ENCODE measurements at regions not wholly inside any gene's neighbourhood (a gene's known extent, or its start where the extent isn't known, plus 50 kb on each side); places are given as distances from the start of the nearest gene placed in this dataset.
"Not testable (repeated sequence)": the region's sequence is repeated elsewhere in the genome, so short reads cannot be mapped to it uniquely, and the experiment has no call there.

- DNase-seq (ENCODE audit: extremely low read depth in 1 of 2, low read depth in 1 of 2), result no peak
Observed at GRCh38 chr1:224791362-224791941, 138.0 kb upstream of the DNAH14 start.

- DNase-seq (ENCODE audit: extremely low read depth in 1 of 2, low read depth in 1 of 2), result no peak
Observed at GRCh38 chr1:224795591-224795990, 133.9 kb upstream of the DNAH14 start.

GRCh38 chr1:224799083-224799482 lies 130.4 kb upstream of the DNAH14 start:
- DNase-seq (ENCODE audit: extremely low read depth in 1 of 2, low read depth in 1 of 2), result no peak

DNA sequence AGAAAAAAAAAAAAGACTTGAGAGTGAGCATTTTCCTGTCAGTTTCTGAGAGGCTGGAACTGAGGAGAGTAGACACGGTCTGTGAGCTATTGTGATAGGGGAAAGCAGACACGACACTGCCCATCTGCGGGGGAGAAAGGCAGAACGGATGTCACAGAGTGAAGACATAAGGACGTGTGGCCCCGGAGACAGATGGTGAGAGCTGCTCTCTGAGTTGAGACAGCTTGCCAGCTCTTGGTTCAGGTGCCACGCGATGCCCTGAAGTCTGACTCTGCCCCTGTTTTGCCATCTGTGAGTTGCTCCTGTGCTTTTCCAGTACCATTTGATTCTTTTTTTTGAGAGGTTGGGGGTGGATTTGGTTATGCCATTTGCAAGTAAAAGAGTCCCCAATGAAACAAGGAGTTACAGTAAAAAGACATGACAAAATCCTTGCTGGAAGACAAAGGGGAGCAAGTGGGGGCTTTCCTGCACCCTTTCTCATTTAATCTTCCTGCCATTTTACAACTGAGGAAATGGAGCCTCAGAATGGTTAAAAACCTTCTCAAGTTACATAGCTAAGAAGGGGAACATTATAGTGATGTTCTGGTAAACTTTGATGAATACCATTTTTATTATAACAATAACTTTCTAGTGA lies 128.9 kb upstream of the DNAH14 start:
- DNase-seq (ENCODE audit: extremely low read depth in 1 of 2, low read depth in 1 of 2), result no peak

- no peak for DNase-seq (ENCODE audit: extremely low read depth in 1 of 2, low read depth in 1 of 2)
Observed at GRCh38 chr1:224801844-224802490, 127.5 kb upstream of the DNAH14 start.

GRCh38 chr1:224802617-224803016 lies 126.9 kb upstream of the DNAH14 start:
- DNase-seq (ENCODE audit: extremely low read depth in 1 of 2, low read depth in 1 of 2), result no peak

GRCh38 chr1:224804220-224804619 lies 125.3 kb upstream of the DNAH14 start:
- no peak for DNase-seq (ENCODE audit: extremely low read depth in 1 of 2, low read depth in 1 of 2)

DNA sequence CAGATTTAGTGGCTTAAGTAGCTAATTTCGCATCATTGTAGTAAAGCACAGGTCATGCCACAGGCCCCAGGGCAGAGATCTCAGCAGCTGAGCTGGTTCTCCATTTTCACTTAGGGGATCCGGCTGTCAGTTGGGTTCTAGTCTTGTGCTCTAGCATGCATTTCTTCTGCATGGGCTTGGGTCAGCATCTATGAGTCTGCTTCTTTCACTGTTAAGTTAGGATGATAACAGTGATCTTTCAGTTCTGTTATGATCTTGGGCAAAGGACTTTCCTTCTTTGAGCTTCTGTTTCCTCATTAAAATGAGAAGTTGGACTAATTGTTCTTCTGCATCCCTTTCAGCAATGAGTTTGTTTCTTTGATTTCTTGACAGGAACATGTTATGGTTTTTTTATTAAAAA lies 123.6 kb upstream of the DNAH14 start:
- DNase-seq (ENCODE audit: extremely low read depth in 1 of 2, low read depth in 1 of 2), result no peak

DNA sequence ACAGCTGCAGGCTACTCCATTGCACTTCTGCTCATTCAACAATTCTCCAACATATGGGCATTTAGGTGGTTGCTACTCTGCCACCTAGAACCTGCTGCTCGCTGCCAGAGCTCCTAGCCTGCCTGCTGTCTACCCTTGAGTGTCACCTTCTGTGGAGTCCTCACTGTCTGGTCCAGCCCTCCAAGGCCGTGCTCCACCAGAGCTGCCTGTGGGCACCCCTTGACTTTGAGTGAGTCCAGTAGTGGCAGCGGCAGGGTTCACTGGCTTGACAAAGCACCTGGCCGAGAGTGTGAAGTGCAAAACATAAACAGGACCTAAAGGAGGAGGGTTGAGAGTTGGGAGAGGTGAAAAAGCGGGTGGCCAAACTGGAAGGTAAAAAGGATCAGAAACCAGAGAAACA lies 120.3 kb upstream of the DNAH14 start:
- no peak for DNase-seq (ENCODE audit: extremely low read depth in 1 of 2, low read depth in 1 of 2)

- DNase-seq (ENCODE audit: extremely low read depth in 1 of 2, low read depth in 1 of 2), result no peak
Observed at GRCh38 chr1:224809613-224810012, 119.9 kb upstream of the DNAH14 start.

DNA sequence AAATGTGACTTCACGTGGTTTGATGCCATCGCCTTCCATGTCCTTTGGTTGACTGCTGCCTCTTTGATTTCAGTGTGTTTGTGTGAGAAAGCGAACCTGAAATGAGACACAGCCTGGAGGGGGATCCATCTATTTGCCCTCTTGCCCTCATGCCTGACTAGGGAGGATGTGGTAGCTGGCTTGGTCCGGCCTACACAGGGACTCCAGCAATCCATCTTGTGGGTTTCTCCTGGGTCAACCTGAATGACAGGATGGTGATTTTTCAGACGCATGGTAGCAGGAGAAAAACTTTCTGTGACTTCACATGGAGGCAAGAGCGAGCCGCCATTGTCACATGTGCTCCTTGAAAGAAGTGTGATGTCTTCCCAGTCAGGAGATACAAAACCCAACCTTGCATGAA lies 117.9 kb upstream of the DNAH14 start:
- DNase-seq (ENCODE audit: extremely low read depth in 1 of 2, low read depth in 1 of 2), result no peak

DNA sequence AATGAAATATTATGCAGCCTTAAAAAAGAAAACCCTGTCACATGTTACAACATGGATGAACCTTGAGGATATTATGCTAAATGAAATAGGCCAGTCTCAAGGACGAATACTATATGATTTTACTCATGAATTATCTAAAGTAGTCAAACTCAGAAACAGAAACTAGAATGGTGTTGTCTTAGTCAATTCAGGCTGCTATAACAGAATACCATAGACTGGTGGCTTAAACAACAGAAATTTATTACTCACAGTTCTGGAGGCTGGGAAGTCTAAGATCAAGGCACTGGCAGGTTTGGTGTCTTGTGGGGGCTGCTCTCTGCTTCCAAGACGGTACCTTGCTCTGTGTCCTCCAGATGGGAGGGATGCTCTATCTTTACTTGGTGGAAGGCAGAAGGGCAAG lies 113.8 kb upstream of the DNAH14 start:
- DNase-seq (ENCODE audit: extremely low read depth in 1 of 2, low read depth in 1 of 2), result no peak

DNA sequence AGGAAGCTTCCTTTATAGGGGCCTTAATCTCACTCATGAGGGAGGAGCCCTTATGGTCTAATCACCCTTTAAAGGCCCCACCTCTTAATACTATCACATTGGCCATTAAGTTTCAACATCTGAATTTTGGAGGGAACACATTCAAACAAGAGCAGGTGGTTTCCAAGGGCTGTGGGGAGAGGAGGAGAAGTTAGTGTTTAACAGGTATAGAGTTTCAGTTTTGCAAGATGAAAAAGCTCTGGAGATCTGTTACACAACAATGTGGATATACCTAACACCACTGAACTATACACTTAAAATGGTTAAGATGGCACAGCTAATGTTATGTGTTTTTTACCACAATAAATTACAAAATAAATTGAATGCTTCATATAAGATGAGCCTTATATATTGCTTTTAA lies 113.4 kb upstream of the DNAH14 start:
- DNase-seq (ENCODE audit: extremely low read depth in 1 of 2, low read depth in 1 of 2), result no peak

- DNase-seq (ENCODE audit: extremely low read depth in 1 of 2, low read depth in 1 of 2), result no peak
Observed at GRCh38 chr1:224817382-224817781, 112.1 kb upstream of the DNAH14 start.

GRCh38 chr1:224819861-224820260 lies 109.6 kb upstream of the DNAH14 start:
- DNase-seq (ENCODE audit: extremely low read depth in 1 of 2, low read depth in 1 of 2), result no peak

- DNase-seq (ENCODE audit: extremely low read depth in 1 of 2, low read depth in 1 of 2), result no peak
Observed at GRCh38 chr1:224820341-224820740, 109.1 kb upstream of the DNAH14 start.

DNA sequence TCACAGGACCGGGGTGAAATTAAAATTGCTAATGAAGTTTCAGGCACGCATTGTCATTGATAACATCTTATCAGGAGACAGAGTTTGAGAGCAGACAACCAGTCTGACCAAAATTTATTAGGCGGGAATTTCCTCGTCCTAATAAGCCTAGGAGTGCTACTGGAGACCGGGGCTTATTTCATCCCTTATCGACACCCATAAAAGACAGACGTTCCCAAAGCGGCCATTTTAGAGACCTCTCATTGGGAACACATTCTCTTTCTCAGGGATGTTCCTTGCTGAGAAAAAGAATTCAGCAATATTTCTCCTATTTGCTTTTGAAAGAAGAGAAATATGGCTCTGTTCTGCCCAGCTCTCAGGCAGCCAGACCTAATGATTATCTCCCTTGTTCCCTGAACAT lies 107.7 kb upstream of the DNAH14 start:
- not testable (repeated sequence) for DNase-seq (ENCODE audit: extremely low read depth in 1 of 2, low read depth in 1 of 2)

- DNase-seq (ENCODE audit: extremely low read depth in 1 of 2, low read depth in 1 of 2), result no peak
Observed at GRCh38 chr1:224825525-224826000, 103.9 kb upstream of the DNAH14 start.

GRCh38 chr1:224828691-224829090 lies 100.8 kb upstream of the DNAH14 start:
- DNase-seq (ENCODE audit: extremely low read depth in 1 of 2, low read depth in 1 of 2), result no peak

DNA sequence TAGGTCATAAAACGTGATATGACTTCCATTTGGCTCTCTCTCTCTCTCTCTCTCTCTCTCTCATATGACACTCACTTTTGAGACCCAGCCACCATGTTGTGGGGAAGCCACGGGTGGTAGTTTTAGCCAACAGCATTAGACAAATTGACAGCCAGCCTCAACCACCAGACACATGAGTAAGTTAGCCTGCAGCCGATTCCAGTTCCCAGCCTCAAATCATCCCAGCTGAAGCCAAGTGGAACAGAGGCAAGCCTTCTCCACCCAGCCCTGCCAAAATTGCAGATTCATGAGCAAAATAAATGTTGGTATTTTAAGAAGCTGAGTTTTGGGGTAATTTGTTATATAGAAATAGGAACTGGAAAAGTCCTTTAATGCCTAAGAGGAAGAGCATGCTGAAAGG lies 98.0 kb upstream of the DNAH14 start:
- no peak for DNase-seq (ENCODE audit: extremely low read depth in 1 of 2, low read depth in 1 of 2)

DNA sequence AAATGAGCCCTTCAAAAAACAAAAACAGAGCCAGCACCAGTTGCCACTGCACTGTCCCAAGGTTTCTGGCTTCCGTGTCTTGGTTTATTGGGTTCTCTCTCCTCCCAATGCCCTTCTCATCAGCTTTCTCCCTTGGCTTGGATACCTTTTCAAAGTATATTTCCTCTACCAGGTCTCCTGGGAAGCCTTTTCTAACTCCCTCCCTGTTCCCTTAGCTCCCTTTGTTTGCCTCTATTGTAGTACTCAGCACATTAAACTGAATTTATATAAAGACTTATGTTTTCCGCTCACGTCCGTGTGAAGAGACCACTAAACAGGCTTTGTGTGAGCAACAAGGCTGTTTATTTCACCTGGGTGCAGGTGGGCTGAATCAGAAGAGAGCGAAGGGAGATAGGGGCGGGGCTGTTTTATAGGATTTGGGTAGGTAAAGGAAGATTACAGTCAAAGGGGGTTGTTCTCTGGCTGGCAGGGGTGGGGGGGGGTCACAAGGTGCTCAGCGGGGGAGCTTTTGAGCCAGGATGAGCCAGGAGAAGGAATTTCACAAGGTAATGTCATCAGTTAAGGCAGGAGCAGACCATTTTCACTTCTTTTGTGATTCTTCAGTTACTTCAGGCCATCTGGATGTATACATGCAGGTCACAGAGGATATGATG lies 89.7 kb upstream of the DNAH14 start:
- not testable (repeated sequence) for DNase-seq (ENCODE audit: extremely low read depth in 1 of 2, low read depth in 1 of 2)

DNA sequence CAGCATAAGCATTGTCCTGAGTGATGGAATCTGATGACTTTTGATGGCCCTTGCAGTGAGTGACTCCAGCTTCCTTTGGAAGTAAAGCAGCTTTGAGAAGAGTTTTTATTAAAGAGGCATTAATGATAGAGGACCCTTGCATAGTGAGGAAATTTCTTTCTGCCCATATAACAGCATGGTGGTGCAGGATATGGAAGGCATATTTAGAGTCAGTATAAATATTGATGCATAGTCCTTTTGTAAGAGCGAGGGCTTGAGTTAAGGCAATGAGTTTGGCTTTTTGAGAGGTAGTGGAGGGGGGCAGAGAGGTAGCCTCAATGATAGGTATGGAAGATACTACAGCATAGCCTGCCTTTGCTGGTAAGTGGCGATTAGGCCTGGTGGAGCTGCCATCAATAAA lies 87.7 kb upstream of the DNAH14 start:
- DNase-seq (ENCODE audit: extremely low read depth in 1 of 2, low read depth in 1 of 2), result not testable (repeated sequence)

Data from stimulated activated CD8-positive, alpha-beta memory T cell treated with anti-CD3 and anti-CD28 coated beads, Interleukin-7, amount 100 ng/mL, for 48 hours (primary cell).